HG03439 (cell line): ENCODE measurements at regions not wholly inside any gene's neighbourhood (a gene's known extent, or its start where the extent isn't known, plus 50 kb on each side); places are given as distances from the start of the nearest gene placed in this dataset.
"Not testable (repeated sequence)": the region's sequence is repeated elsewhere in the genome, so short reads cannot be mapped to it uniquely, and the experiment has no call there.

Experiments used
- ATAC-seq: cut with Tn5 transposase; IDR thresholded peaks from one replicate; pipeline ENCODE4 v1.9.1; 2021; ENCODE audit warnings: mild to moderate bottlenecking, moderate library complexity; ENCODE audit not compliant: unreplicated experiment

DNA sequence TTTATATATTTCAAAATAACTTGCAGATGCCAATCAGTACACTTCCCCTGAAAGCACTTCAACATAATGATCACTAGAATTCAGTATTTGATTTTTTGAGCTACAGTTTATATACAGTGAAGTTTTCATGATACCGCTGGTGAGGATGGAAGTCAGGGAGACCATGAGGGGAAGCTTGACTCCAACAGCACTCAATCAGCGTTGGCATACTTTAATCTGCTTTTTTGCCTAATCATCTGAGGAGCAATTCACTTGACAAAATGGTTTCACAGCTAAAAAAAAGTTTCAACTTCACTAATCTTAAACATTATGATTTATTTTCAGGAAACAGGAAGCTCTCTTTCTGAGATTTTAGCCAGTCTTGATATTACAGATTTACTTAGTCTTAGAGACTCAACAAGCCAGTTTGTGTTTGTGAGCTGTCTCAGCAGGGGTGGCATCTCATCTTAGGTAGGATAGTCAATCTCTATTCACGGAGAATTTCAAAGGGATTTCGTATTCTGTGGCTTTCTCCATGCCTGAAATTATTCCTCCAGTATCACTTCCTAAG is 111.4 kb upstream of the ARRDC3 start:
- ATAC-seq: no peak

DNA sequence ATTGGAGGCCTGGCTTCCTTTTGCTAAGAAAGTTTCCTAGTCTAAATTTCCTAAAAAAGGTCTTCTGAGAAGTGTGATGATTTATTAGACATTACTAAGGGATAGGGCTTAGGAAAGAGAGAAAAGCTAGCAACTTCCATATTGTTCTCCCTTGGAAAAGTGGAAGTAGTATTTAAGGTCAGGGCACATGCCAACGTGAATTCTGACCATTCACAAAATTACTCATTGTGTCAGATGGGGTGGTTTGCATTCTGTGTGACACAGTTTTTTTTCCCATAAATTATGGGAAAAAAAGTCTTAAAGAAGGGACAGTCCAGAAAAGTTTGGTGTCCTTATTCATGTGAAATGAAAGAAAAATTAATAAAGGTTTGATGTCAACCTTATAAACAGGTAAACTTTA is 110.0 kb upstream of the ARRDC3 start:
- no peak for ATAC-seq

DNA sequence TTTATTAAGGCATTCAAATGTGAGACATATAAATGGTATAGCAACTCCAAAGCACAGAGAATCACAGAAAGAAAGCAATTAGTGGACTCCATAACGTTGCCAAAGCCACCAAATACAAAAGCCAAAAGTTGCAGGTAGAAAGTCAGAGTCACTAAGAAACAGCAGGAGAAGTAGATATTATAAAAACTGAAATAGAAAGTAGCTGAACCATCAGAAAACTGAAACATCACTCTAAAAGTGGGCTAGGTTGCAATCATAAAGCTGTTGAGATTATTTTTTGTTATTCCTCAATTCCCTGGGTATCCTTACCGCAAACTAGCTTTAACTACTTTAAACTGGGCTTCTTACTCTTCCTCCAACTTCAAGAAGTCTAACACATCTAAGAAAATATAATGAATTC is 108.1 kb upstream of the ARRDC3 start:
- ATAC-seq: no peak

DNA sequence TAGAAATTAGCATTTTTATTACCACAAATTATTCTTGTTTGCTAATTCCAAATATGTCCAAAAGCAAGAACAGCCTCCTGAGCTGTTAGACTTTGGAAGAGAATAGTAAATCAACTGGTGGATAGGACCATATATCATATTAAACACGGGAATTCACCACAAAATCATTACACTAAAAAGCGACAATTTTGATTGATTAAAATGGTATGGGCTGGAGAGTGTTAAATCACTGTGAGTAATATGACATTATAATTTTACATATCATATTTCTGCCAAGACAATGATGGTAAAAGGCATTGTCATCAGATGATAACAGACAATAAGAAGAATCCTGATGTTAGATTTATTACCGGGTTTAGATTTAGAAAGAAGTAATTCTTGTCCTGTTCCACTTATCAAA is 107.2 kb upstream of the ARRDC3 start:
- no peak for ATAC-seq

DNA sequence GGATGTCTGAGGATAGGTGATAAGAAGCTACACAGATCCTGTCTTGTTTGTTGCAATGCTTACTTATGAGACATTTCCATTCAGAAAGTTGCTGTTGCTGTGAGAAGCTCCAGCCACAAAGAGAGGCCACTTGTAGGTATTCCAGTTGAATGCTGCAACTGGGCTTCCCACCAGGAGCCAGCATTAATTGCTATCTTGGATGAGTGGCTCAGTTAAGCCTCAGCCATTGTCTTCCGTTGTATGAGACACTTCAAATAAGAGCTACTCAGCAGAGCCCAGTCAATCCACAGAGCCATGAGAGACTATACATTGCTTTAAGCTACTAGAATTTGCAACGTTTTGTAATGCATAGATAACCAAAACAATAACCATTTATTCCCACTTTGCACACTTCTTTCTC is 104.3 kb upstream of the ARRDC3 start:
- no peak for ATAC-seq

DNA sequence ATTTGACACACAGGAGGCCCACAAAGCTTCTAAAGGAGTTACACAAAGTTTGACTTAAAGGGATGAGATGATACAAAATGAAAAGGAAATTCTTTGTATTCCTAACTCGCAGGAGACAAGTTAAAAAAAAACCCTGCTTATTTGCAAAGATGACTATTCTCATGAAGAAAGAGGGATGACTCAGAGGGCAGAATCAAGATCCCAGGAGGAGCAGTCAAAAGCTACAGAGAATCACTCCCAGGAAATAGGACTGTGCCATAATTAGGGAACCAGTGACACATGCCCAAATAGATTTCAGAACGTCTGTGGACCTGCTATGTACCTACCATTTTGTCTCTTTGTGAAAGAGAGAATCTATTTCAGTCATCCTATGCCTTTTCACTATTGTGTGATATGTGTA is 103.5 kb upstream of the ARRDC3 start:
- no peak for ATAC-seq

DNA sequence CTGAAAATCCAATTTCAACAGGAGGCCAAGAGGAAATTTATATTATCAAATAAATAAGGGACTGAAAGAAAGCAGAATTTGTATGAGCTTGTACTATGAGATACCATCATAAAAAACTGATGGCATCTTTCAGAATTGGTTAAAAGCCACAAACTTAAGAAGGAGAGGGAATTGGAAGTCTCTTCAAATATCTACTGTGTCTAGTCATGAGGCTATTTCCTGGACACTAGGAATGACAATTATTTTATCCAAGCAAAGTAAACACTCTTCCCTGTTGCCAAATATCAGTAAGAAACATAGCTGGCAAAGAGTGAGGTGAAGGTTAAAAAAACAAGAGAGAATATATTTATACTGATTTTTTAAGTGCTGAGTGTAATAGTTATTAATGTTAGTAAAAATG is 101.5 kb upstream of the ARRDC3 start:
- no peak for ATAC-seq

DNA sequence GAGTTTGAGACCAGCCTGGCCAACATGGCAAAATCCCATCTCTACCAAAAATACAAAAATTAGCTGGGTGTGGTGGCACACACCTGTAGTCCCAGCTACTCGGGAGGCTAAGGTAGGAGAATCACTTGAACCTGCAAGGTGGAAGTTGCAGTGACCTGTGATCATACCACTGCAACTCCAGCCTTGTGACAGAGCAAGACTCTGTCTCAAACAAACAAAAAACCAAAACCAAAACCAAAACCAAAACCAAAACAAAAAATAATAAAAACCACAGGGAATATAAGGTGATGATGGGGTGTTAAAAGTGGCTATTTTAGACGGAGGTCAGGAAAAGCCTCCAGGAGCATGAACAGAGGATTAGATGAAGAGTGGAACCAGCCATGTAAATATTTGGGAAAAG is 96.3 kb upstream of the ARRDC3 start:
- not testable (repeated sequence) for ATAC-seq

DNA sequence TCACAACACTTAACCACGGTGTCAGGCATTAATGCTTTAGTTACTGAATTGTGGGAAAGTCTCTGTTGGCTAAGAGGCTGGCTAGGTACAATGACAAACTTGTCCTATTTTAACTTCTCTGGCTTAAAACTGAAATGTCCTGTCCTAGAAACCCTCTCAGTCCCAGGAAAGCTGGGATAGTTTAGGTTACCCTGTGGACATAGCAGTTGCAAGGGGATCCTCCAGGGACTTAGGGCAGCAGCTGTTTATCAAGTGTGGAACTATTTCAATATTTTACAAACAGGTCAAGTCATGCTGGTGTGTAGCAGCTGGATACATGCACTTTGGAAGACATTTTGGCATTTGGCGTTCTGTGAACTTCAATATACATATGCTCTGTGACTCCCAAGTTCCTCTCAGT is 95.0 kb upstream of the ARRDC3 start:
- no peak for ATAC-seq

DNA sequence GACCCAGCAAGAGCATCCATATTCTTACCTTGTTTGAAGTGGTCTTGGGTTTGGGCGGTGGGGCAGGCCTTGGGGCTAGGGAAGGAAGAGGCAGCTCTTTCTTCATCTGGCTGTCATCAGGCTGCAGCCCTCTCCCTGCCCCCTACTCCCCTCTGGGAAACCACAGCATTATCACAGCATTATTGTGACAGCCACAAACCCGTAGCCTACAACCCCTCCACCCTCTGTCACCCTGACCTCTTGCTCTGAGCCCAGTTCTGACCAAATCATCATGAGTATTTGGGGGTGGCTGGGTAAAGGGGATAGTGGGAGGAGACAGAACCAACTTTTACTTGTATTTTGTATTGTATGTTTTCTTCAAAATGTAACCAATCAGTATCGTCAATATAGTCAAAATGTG is 94.3 kb upstream of the ARRDC3 start:
- ATAC-seq: no peak

DNA sequence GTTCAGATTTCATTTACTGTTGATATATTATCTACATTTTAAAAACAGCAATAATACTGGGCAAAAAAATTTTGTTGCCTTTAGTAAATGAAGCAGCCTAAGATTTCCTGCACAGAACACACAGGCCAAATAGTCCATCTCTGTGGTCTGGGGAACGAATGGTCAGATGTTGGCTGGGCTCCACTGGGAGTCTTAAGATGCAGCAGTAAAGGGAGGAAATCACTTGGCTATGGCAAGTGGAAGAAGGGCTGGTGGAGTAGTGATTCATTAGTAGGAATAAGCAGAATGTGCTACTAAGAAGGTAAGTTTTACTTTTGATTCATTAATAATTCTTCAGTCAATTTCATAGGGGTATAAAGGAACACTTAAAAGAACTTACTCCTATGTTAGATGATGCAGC is 91.1 kb upstream of the ARRDC3 start:
- ATAC-seq: no peak

DNA sequence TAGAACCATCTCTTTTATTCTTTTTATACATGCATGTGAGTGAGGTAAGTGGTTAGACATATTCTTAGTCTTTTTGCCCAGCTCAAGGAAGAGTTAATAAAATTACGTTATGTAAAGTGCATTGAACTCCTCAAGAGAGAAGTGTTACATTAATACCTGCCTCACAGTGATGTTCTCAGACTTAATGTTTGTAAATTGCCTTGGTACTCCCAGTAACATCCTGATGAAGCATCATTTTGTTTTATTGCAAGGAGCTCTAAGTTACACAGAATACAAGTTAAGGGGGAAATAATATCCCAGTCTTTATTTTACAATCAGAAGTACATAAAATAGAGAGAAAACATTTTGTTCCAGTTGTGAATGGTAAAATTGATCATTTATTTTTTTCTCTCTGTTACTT is 89.5 kb upstream of the ARRDC3 start:
- ATAC-seq: no peak

DNA sequence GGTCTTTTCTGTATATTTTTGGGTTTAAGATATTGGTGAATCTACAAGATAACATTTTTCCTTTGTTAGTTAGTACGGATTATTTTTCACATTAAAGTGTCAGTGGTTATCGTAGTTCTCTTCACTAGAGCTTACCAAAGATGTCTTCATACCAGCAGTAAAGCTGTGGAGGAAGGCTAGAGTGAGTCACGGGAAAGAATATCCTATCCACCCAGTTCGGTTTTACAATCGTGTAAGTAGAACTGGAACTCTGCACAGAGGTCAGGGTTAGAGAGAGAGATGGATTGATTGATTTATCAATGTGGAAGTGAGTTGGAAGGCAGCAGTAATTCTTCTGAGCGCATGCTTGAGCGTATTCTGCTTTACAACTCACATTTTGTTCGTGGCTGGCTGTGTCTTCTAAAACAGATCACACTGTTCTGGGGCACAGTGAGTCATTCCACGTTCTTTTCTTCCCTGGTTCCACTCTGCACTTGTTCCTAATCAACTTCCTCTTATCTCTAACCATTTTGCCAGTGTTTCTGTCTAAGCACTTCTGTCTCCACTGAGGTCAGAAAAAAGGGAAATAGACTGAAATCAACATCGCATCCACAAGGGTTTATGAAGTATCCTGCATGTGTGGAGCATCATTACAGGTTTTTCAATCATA is 86.5 kb upstream of the ARRDC3 start:
- ATAC-seq: no peak

DNA sequence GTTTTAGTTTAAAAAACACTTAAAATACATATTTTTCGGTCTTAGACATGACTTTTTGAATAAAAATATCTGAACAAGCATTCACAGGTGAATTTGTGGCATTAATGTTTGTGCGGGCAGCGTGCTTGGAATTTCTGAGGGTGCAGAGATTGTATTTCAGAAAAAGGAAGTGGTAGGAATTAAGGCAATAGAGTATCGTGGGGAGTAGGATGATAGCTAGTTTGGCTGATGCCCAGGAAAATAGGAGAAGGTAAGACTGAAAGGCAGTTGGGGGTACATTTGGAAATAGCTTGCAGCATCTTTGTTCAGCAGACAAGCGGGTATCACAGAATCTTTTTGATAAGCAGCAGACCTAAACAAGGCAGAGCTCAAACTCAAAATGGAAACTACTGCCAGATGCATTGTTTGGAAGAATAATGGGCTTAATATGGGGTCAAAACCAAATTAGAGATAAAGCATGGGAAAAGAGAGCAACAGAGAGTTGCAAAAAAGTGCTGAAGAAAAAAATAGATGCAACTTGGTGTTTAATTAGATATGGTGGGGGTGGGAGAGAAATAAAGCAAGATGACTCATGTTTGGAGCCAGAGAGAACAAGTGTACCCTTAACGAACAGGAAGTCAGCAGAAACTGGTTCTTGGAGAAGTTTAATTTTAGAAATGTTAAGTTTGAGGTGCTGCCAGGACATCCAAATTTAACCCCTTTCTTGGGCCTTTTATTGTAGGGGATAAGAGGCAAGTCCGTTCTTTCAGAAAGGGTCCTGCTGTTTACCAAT is 85.7 kb upstream of the ARRDC3 start:
- no peak for ATAC-seq

DNA sequence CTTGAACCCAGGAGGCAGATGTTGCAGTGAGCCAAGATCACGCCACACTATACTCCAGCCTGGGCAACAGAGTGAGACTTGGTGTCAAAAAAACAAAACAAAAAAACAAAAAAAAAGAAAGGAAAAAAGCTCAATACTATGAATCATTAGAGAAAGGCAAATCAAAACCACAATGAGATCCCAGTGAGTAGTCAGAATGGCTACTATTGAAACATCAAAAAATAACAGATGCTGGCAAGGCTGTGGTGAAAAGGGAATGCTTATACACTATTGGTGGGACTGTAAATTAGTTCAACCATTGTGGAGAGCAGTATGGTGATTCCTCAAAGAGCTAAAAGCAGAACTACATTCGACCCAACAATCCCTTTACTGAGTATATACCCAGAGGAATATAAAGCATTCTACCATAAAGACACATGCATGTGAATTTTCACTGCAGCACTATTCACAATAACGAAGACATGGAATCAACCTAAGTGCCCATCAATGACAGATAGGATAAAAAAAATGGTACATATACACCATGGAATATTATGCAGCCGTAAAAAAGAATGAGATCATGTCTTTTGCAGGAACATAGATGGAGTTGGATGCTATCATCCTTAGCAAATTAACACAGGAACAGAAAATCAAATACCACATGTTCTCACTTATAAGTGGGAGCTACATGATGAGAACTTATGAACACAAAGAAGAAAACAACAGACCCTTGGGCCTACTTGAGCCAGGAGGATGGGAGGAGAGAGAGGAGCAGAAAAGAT is 81.9 kb upstream of the ARRDC3 start:
- ATAC-seq: no peak

DNA sequence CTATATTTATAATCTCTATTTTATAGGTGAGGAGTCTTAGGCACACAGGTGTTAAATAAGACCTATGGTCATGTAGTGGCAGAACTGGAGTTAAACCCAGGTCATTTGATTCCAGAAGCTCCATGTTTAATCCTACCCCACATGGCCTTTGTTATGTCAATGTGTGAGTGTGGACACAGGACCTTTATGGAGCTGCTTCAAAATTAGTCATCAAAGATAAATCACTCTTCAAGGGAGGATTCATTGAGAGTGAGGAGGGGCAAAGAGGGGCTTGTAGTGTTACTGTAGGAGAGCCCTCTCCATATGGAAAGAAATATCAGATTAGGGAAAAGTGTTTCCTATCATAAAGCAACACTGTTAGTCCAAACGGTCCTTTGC is 74.6 kb upstream of the ARRDC3 start:
- no peak for ATAC-seq

DNA sequence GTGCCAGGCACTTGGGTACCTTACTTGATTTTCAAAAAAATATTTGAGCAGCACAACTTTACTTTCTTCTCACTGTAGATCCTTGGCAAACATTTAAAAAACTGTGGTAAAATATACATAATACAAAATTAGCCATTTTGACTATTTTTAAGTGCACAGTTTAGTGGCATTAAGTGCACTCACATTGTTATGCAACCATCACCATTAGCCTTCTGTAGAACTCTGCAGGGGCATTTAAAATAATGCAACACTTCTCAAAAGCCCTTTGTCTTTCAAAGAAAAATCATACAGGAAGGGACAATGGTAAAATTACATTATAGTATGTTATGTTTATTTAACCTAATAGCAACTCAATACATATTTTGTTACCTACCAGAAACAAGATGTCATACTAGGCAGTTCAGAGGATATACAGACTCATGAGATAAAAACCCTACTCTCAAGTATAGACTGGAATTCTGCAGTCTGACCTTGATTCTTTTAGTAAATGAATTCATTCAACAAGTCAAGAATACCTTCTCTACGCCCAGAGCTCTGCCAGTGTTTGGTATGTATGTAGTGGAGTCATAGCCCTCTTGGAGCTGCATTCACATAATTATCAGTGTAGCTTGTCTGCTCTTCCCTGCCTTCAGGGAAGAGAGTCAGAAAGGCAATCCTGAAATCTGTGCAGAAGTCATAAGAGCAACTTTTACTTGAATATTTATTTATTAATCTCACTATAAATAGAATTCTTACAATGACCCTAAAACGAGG is 74.0 kb upstream of the ARRDC3 start:
- ATAC-seq: no peak

DNA sequence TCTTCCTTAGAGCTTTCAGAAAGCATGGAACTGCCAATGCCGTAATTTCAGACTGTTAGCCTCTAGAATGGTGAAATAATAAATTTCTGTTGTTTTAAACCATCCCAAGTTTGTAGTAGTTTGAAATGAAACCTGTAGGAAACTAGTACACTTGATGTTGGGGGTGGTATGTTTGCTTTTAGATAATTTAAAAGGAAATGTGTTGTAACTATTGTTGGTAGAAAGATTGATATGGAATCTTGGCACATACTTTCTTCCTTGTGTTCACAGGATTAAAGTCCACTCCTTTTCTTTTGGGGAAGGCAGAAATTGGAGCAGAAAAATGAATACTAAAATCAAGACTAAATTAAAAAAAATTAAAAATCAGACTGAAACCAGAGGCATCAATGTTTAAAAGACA is 66.0 kb upstream of the ARRDC3 start:
- no peak for ATAC-seq

DNA sequence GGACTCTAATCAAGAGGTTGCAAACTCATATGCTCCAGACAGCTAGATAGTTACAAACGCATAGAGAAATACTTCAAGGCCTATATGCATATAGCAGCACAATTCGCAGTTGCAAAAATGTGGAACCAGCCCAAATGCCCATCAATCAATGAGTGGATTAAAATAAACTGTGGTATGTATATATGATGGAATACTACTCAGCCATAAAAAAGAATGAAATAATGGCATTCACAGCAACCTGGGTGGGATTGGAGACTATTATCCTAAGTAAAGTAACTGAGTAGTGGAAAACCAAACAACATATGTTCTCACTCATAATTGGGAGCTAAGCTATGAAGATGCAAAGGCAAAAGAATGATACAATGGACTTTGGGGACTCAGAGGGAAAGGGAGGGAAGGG is 65.0 kb upstream of the ARRDC3 start:
- not testable (repeated sequence) for ATAC-seq

DNA sequence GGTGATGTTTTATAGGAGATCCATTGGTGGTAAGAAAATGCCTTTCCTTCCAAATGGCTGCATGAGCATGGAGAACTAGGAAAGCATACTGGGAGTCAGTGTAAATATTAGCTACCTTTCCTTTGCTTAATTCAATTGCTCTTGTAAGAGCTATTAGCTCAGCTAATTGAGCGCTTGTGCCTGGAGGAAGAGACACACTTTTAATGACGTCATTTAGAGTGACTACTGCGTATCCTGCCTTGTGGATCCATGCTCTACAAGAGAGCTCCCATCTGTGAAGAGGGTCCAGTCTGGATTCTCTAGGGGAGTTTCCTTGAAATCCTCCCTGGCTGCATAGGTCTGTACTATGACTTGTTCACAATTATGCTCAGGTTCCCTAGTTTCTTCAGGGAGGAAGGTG is 63.8 kb upstream of the ARRDC3 start:
- not testable (repeated sequence) for ATAC-seq
